RPMI7951 (cell line): ENCODE measurements at regions not wholly inside any gene's neighbourhood (a gene's known extent, or its start where the extent isn't known, plus 50 kb on each side); places are given as distances from the start of the nearest gene placed in this dataset.
"Not testable (repeated sequence)": the region's sequence is repeated elsewhere in the genome, so short reads cannot be mapped to it uniquely, and the experiment has no call there.

Experiments
- DNase-seq: peaks from one replicate; pipeline ENCODE4 v3.0.0-alpha.2; 2012; ENCODE audit warnings: low read depth

DNA sequence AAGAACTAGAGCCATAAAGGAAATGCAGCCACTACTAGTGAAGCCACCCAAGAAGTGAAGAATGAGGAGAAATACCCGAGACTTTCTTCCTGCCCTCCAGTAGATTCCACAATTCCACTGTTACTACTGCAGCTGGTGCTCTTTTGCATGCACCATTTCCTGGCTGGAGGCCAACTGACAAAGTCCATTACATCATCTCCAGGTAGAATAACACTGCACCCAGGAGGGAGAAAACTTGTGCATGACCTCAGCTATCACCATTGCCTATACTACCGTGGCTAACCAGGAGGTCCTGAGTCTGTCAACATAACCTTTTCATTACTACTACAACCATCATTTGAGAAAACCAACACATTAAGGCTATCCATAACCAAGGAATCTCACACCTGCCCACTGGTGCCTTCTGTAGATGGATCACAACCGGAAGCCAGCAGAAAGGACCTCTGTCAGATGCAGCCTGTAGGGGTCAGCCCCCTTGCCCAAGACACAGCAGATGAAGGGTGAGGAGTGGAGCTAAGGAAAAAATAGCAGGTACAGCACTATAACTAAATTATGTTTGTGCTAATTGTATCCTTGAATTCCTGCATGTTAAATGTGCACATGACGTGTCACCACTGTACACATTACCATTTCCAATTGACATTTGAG, 200.8 kb upstream of the C2CD4B start:
- DNase-seq: no peak

GRCh38 chr15:62369454-62369853, 204.4 kb upstream of the C2CD4B start:
- DNase-seq: no peak

DNA sequence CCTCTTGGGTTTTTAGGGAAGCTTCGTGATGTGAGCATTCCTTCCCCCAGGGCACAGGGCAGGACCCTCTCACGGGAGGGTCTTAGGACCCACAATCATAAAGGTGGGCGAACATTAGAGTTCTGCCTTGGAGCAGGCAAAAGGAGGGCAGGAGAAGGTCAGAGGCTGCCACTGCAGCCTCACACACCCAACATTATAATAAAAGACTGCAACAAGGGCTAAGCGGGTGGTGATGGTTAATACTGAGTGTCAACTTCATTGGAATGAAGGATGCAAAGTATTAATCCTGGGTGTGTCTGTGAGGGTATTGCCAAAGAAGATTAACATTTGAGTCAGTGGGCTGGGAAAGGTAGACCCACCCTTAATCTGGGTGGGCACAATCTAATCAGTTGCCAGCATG, 206.6 kb upstream of the C2CD4B start:
- not testable (repeated sequence) for DNase-seq

GRCh38 chr15:62377736-62378480, 212.8 kb upstream of the C2CD4B start:
- DNase-seq: no peak

- no peak for DNase-seq
Measured at GRCh38 chr15:62378772-62379498, 213.8 kb upstream of the C2CD4B start.

DNA sequence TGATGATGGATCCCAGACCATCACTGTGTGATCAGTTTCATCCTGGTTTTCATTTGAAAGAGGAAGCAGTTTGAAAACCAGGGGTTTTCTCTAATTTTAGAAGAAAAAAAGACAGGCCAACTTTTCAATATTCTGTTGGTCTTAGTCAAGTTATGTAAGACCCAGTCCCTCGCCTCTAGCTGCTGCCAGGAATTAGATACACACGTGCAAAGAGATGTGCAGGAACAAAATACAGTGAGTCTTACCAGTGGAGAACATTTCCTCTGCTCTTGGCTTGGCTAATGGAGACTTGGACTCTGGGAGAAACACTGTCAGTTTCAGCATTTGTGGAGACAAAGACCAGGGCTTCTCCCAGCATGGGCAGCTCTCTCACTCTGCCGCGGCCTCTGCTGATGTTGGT, 214.9 kb upstream of the C2CD4B start:
- no peak for DNase-seq

DNA sequence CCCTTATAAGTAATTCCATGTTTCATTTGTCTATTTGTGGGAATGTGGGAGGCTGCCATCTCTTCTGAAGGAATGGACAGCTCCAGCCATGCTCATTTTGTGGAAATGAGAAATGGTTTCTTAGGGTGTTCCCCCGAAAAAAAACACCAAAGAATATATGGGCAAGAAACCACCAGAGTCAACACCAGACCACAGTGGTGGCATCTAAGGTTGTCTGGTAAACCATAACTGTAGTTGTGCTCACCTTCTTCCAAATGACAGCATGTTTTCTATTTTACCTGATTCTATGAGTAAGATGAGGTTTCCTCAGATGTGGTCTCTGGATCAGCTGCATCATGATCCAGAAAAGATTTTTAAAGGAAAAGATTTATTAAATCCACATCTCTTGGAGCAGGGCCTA, 217.0 kb upstream of the C2CD4B start:
- no peak for DNase-seq

DNA sequence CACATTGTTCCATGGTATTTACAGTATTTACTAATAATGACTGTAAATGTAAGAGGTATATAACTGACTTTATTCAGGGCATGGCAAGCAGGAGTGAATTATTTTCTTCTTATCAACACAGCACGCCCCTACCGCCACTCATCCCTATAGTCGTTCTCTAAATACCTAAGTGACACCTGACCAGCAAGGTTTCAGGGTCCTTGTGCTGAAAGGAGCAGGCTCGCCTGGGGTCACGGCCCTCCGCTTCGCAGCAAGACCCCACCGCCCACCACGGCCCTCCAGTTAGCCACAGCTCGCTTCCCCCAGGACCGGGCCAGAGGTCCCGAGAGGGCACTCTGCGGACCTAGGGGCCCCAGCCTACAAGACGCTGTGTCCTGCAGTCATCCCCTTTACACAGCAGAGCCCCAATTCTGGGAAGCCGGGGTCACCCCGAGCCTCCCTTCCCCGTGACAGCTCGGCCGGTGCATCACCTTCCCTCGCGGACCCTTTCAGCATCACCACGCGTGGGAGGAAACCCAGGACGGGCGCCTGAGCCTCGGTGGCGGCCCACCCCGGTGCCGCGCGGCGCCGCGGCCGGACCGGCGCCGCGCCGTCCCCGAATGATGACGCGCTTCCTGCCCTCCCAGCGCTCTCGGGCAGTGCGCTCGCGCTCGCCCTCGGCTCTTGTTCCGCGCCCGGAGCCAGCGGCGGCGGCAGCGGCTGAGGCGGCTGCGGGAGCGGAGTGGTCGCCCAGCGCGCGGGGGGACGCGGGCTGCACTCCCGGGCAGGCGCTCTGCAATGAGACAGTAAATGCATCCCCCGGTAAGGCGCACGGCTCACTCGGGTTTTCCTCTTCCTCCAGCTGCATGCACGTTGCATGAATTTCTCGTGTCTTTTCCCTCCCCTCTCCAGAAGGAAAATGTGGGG, 225.1 kb upstream of the C2CD4B start, which contains the start of gene TLN2:
TLN2 (plus strand) TSS at position 666 of the 906 bp plus-strand sequence.
- DNase-seq: peak; percentile 77

DNA sequence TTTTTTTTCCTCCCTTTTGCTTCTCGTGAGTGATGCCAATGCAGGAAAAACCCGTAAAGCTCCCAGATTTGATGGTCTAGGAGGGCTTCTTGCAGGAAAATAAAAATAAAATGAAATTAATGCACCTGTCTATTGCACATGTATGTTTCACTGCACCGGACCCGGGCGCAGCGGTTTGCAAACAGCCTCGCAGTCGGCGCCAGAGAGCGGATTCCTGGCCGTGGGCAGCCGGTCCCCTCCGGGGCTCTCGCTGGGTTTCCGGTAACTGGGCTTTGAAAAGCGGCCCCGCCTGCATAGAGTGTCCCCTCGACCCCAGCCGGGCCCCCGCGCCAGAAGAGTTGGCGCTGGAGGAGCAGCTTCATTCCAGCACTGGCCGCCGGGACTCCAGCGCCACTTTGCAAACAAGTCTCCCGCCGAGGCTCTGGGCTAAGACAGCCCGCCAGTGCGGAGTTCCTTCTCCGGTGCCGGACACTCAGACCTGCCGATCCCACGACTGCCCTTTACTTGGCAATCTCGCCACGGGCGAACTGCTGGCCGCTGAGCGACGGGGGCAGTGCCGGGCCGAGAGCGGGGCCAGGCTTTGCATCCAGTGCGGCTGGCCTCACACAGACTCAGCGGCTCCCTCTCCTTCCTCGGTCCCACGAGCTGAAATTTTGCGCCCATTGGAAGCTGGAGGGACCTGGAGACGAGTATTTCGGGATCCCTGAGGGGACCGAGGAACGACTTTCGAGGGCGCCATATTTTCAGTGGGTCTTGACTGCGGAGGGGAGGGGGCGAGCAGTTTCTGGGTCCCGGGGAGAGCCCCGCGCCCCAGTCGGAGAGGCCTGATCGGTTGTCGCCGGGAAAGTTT, 225.9 kb upstream of the C2CD4B start:
- peak; percentile 55 for DNase-seq

DNA sequence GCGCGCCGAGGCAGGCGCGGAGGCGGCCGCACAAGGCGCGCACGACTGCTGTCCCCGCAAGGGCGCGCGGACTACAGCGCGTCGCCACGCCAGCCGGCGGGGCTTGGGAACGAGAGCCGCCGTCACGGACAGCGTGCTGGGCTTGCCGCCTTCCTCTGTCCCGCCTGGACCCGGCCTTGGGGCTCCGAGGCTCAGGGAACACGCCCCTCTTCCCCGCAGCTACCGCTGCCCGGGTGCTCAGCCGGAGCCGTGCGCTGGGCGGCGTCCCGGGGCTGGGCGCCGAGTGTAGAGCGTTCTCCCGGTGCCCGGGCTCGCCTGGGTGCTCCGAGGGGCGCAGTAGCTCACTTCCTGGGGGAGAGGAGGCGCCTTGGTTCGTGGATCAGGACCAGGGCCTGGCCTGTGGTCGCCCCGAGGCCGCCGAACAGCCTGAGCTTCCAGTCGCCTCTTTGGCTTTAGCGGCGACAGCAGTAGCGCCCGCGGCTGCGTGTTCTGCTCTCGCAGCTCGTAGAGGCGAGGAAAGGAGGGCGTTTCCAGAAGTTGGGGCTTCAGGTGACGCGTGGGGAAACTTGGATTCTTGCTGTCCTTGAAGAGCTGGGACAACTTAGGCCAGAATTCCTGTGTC, 226.7 kb upstream of the C2CD4B start:
- DNase-seq: peak; percentile 62

DNA sequence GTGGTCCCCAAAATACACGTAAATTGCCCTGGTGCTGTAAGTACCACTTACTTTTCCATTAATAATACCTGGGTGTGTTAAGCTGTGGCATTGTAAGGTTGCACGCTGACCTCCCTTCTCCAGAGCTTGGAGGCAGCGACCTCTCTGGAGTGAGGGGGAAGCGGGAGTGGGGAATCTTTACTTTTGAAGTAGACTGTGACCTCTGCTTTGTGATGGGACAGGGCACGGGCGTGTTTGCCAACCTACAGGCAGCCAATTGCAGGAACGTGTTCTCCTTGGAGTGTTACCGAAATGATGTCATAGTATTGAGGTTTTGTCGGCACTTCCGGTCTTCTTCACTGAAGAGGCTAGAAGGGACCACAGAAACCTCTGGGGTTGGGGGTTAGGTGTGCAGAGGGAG, 227.3 kb upstream of the C2CD4B start:
- peak; percentile 19 for DNase-seq

DNA sequence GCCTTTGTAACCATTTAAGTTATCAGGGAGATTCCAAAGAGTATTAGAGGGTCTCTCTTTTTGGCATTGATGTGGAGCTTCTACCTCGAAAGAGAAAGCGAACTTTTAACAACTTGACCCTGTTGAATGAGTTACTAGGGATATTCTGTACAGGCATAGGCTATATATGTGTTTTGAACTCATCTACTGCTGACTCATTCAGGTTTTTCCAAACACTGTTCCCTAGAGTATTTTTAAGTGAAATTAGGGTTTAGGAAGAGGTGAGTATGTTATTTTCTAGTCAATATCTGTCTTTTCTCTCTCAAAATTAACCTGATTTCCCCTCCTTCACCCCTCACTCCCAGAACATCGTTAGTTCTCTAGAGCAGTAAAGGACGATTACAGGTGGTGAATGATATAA, 228.1 kb upstream of the C2CD4B start:
- no peak for DNase-seq

DNA sequence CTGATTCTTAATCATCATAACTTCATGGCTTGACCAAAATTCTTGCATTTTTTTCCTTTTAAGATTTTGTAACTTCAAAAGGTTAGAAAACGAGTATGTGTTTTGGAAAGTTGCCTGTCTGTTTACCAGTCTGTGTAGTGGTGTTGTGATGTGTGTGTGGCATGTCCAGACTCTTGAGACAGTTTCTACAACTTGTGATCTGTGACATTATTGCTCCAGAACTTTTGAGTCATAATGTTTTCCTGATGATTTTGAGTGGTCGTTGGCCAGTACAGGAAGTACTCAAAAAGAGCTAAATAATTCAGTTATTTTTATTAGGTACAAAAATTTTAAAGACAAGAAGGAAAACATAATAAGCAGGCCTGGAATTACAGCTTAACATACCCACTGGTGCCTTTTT, 229.0 kb upstream of the C2CD4B start:
- no peak for DNase-seq

GRCh38 chr15:62400778-62401177, 235.7 kb upstream of the C2CD4B start:
- no peak for DNase-seq

GRCh38 chr15:62402687-62403086, 237.6 kb upstream of the C2CD4B start:
- DNase-seq: no peak

DNA sequence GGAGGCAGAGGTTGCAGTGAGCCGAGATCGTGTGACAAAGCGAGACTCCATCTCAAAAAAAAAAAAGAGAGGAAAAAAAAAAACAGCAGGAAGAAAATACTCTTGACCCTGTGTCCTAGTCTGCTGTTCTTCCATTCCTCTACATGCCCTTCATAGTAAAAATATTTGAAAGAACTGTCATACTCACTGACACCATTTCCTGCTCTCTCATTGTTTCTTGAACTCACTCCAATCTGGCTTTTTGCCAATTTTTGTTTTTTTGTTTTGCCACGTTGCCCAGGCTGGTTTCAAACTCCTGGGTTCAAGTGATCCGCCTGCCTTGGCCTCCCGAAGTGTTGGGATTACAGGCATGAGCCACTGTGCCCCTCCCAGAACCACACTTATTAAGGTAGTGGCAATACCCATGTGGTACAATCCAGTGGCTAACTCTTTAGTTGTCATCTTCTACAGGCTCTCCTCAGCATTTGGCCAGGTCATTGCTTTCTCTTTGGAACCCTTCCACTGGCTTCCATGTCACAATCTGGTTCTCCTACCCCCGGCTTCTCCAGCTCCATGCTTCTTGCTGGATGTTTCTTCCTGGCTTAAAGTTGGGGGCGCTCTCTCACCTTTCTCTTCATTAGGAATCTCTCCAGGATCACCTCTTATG, 238.2 kb upstream of the C2CD4B start:
- peak; percentile 69 for DNase-seq

DNA sequence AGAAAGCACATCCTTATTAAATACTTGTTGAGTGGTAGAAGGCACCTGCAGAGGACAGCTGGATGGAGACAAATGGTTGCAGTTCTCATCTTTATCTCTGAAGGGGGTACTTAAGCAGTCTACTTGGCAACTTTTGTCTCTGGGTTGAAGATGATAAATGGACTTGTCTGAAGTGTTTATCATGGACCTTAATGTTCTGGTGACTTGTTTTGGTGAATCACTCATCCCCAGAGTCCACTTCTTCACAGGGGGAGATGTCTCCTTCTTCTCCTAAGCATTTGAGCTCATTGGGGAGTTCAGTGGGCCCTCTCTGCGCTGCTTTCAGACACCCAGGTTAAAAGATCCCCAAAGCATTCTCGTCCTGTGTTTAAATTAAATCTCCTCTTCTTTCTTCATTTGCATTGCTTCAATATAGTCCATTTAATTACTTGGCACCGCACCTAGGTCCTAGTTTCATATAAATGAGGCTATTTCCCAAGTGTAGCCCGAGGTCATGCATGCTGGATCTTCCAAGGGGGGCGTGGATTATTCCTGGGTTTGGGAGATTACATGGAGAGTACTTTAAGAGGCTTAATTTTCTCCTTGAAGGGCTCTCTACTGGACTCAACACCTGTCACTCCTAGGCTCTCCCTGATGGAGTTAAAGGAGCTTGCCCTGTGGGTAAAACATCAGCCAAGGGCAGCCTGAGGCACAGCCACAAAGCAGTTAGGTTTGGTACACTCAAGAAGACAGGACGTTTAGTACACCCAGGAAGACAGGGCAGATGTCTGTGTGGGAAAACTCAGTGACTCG, 239.3 kb upstream of the C2CD4B start:
- DNase-seq: no peak

GRCh38 chr15:62406305-62406891, 241.3 kb upstream of the C2CD4B start:
- no peak for DNase-seq

DNA sequence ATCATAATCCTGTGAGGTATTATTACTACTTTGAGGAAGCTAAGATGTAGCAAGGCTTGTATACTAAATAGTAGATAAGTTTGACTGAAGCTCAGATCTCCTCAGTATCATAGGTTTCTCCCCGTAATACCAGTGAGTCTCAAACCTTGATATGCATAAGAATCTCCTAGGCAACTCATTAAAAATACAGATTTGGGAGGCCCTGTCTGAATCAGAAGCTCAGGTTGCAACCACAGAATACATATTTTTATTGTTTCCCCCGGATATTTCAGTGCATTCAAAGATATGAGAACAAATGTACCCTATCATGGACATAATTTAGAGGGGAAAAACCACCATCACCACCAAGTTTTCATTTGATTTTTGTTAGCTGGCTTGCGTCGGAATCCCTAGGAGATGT, 242.1 kb upstream of the C2CD4B start:
- DNase-seq: no peak
